Sigmoid colon (tissue), 6 donors: ENCODE measurements at regions not wholly inside any gene's neighbourhood (a gene's known extent, or its start where the extent isn't known, plus 50 kb on each side); places are given as distances from the start of the nearest gene placed in this dataset.

Experiments used
- DNase-seq: peaks from one replicate; pipeline ENCODE4 v3.0.0-alpha.2; 2019
- H3K27ac ChIP-seq, 4 donors: fragments of 200-600 bp; sonication (generic); one replicate each; pipeline ENCODE4 v1.5.1; 2016 to 2019; ENCODE audit warnings: mild to moderate bottlenecking in 1 of 4
- H3K27me3 ChIP-seq, 3 donors: fragments of 200-600 bp; sonication (generic); one replicate each; pipeline ENCODE4 v1.5.1; 2019; ENCODE audit warnings: mild to moderate bottlenecking in 1 of 3
- H3K36me3 ChIP-seq, 4 donors: fragments of 200-600 bp; sonication (generic); one replicate each; pipeline ENCODE4 v1.5.1; 2016 to 2019
- H3K4me1 ChIP-seq, 4 donors: fragments of 200-600 bp; sonication (generic); one replicate each; pipeline ENCODE4 v1.5.1; 2017 to 2019
- H3K4me3 ChIP-seq, 4 donors: fragments of 200-600 bp; sonication (generic); one replicate each; pipeline ENCODE4 v1.5.1; 2017 to 2019; ENCODE audit warnings: mild to moderate bottlenecking in 2 of 4, moderate library complexity in 1 of 4
- H3K9me3 ChIP-seq, 4 donors: fragments of 200-600 bp in 3 of 4; sonication (generic) in 3 of 4; one replicate each; pipeline versions ENCODE4 v1.5.1 to v1.6.1; 2013 to 2019
- EP300 ChIP-seq, 4 donors: sonication (generic); formaldehyde crosslinking; IDR thresholded peaks; one replicate each; pipeline ENCODE4 v1.6.1; 2017; ENCODE audit warnings: antibody characterized with exemption in 4 of 4
- POLR2A ChIP-seq, 2 donors: fragments of 450-650 bp; IDR thresholded peaks; one replicate each; pipeline ENCODE4 v1.6.1; 2016; ENCODE audit warnings: antibody characterized with exemption in 2 of 2, mild to moderate bottlenecking in 2 of 2, moderate library complexity in 2 of 2
- POLR2AphosphoS5 ChIP-seq, 4 donors: sonication (generic); formaldehyde crosslinking; IDR thresholded peaks; one replicate each; pipeline ENCODE4 v1.6.1; 2017; ENCODE audit warnings: antibody characterized with exemption in 4 of 4
- WGBS, 2 donors: extraction: QIAGEN DNeasy Blood & Tissue Kit; methylation state at CpG; one replicate each; pipeline ENCODE4 v1.1.7; 2013; 5-methylcytosine and 5-hydroxymethylcytosine counted together
- intact Hi-C: fragments of 100-400 bp; cut with DNase I; formaldehyde crosslinking; loops from one replicate; pipeline ENCODE4 v1.15.1; 2023
- TF ChIP-seq, protein P1 (sequence below), 4 experiments: fragments of 450-650 bp in 3 of 4; fragments of 200-600 bp in 1 of 4; IDR thresholded peaks; one replicate each; pipeline ENCODE4 v1.5.1; 2016 to 2019; ENCODE audit warnings: antibody characterized with exemption in 4 of 4, mild to moderate bottlenecking in 3 of 4, moderate library complexity in 2 of 4
- donor health status: healthy with polysubstance abuse.
- donor health status: healthy.

DNA sequence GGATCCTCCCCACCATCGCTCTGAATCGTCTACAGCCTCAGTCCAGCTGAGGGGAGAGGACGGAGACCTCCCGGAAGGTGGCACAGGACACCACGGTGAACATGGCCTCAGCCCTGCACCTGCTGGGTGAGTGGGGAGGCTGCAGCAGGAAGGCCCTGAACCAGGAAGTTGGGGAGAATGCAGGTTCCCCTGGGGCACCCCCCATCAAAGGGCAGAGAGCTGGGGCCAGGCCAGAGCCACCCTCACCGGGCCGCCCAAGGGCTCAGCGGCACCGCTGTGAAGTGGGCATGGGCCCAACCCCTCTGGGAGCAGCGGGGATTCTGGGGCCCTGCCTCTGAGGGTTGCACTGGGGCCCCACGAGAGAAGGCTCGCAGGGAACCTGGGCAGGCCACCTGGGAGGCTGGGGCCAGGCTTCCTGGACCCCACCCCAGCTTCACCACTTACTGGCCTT lies 98.7 kb downstream of the MICALL2 start:
- peak; percentile 30 for DNase-seq
- WGBS, 2 donors, result 82 to 87% methylated on average over 12 of the region's 12 CpGs
- no peaks in the 10 kb centered on the region for H3K36me3 ChIP-seq
- H3K4me3 ChIP-seq, result no peak overlapping the region
- intact Hi-C loops, result no loop called here
- H3K9me3 ChIP-seq, result peaks cover 0 to 1% (median 0%) of the 10 kb centered on the region in 4 donors
- H3K27me3 ChIP-seq, result peaks cover 0 to 42% (median 30%) of the 10 kb centered on the region in 3 donors
- H3K4me1 ChIP-seq, result no peaks in the 10 kb centered on the region
- H3K27ac ChIP-seq, result no peak overlapping the region
- TF ChIP-seq POLR2A (IDR thresholded peaks at IDR 0.05) (no peak), EP300 (IDR thresholded peaks at IDR 0.05) (no peak), POLR2AphosphoS5 (IDR thresholded peaks at IDR 0.05) (no peak)
- TF ChIP-seq, protein P1, sequence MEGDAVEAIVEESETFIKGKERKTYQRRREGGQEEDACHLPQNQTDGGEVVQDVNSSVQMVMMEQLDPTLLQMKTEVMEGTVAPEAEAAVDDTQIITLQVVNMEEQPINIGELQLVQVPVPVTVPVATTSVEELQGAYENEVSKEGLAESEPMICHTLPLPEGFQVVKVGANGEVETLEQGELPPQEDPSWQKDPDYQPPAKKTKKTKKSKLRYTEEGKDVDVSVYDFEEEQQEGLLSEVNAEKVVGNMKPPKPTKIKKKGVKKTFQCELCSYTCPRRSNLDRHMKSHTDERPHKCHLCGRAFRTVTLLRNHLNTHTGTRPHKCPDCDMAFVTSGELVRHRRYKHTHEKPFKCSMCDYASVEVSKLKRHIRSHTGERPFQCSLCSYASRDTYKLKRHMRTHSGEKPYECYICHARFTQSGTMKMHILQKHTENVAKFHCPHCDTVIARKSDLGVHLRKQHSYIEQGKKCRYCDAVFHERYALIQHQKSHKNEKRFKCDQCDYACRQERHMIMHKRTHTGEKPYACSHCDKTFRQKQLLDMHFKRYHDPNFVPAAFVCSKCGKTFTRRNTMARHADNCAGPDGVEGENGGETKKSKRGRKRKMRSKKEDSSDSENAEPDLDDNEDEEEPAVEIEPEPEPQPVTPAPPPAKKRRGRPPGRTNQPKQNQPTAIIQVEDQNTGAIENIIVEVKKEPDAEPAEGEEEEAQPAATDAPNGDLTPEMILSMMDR (IDR thresholded peaks at IDR 0.05), result no peak

DNA sequence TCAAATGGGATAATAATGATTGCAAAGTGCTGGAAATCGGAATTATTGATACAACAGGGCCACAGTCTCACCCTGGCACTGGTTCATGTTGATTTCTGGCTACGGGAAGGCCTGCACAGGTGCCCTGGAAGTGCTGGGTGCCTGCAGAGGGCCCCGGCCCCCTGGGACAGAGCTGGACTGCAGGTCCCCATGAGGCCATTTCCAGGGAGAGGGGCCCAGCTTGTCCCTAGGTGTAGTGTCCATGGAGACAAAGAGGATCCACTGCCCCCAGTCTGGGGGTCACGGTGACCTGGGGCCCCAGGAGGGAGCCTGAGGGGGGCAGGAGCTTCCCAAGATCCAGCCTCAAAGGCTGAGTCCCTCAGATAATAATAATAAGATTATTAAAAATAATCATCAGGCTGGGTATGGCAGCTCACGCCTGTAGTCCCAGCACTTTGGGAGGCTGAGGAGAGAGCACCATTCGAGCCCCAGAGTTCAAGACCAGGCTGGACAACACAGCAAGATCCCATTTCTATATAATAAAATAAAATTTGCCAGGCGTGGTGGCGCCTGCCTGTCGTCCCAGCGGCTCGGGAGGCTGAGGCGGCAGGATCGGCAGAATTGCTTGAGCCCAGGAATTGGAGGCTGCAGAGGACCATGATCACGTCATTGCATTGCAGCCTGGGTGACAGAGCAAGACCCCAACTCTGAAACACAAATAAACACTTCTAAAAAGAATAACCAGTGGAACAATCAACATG lies 98.1 kb downstream of the MICALL2 start:
- Histone ChIP-seq H3K4me1 (no peaks in the 10 kb centered on the region), H3K36me3 (no peaks in the 10 kb centered on the region), H3K9me3 (peaks cover 0 to 4% (median 0%) of the 10 kb centered on the region in 4 donors), H3K27ac (no peak overlapping the region), H3K27me3 (peaks cover 0 to 41% (median 28%) of the 10 kb centered on the region in 3 donors), H3K4me3 (no peak overlapping the region)
- 75 to 87% methylated on average over 14 of the region's 14 CpGs for WGBS, 2 donors
- TF ChIP-seq POLR2AphosphoS5 (IDR thresholded peaks at IDR 0.05), result no peak
- TF ChIP-seq, protein P1 (IDR thresholded peaks at IDR 0.05), result no peak
- no peak for TF ChIP-seq EP300 (IDR thresholded peaks at IDR 0.05)
- TF ChIP-seq POLR2A (IDR thresholded peaks at IDR 0.05), result no peak
- peak; percentile 40 for DNase-seq
- intact Hi-C loops, result no loop called here

DNA sequence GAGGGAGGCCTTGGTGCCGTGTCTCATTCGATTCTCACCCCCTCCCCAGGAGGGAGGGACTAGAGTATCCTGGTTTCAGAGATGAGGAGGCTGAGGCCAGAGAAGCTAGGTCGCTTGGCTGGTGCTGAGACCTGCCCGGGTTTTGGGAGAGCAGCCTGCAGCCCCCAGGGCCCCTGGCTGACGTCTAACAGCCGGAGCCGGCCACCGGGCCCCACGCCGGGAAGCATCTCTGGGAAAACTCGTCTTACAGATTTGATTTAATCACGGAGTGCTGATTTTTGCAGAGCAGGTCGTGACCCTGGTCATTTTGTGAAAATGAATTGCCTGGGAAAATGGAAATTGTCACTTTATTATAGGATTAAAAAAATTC lies 97.5 kb downstream of the MICALL2 start:
- no peak for TF ChIP-seq EP300 (IDR thresholded peaks at IDR 0.05)
- TF ChIP-seq, protein P1 (IDR thresholded peaks at IDR 0.05), result no peak
- no peak for TF ChIP-seq POLR2A (IDR thresholded peaks at IDR 0.05)
- 48 to 57% methylated on average over 13 of the region's 13 CpGs for WGBS, 2 donors
- Histone ChIP-seq H3K27ac (no peak overlapping the region), H3K36me3 (no peaks in the 10 kb centered on the region), H3K4me3 (no peak overlapping the region), H3K9me3 (peaks cover 0 to 4% (median 0%) of the 10 kb centered on the region in 4 donors), H3K4me1 (no peaks in the 10 kb centered on the region), H3K27me3 (peaks cover 5 to 41% (median 30%) of the 10 kb centered on the region in 3 donors)
- peak; percentile 7 for DNase-seq
- intact Hi-C loops, result no loop called here

DNA sequence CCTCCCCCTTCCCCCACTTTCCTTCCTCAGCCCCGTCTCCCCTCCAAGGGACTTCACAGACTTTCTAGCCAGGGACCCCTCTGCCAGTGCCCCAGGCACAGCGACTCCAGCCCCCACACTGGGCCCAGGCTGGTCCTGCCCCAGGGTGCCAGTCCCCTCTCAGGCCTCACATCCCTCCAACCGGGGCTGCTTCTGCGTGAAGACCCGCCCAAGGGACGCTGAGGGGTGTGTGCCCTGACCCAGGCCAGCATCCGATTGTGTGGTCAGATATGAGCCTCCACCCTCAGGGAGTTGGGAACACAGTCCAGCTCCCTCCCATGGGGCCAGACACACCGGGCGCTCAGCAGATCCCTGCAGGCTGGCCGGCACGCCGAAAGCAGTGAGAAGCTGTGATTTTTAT lies 97.0 kb downstream of the MICALL2 start:
- H3K36me3 ChIP-seq, result no peaks in the 10 kb centered on the region
- peaks cover 0 to 4% (median 0%) of the 10 kb centered on the region in 4 donors for H3K9me3 ChIP-seq
- TF ChIP-seq EP300 (IDR thresholded peaks at IDR 0.05), result no peak
- no peak for TF ChIP-seq POLR2A (IDR thresholded peaks at IDR 0.05)
- TF ChIP-seq POLR2AphosphoS5 (IDR thresholded peaks at IDR 0.05), result no peak
- TF ChIP-seq, protein P1 (IDR thresholded peaks at IDR 0.05), result no peak
- no peaks in the 10 kb centered on the region for H3K4me1 ChIP-seq
- no peak for DNase-seq
- H3K4me3 ChIP-seq, result no peak overlapping the region
- intact Hi-C loops, result no loop called here
- H3K27me3 ChIP-seq, result peaks cover 5 to 41% (median 31%) of the 10 kb centered on the region in 3 donors
- 66 to 67% methylated on average over 12 of the region's 12 CpGs for WGBS, 2 donors
- H3K27ac ChIP-seq, result no peak overlapping the region
